BJ (cell line): ENCODE measurements at regions not wholly inside any gene's neighbourhood (a gene's known extent, or its start where the extent isn't known, plus 50 kb on each side); places are given as distances from the start of the nearest gene placed in this dataset.

Experiments
- CTCF ChIA-PET: fragments of 350-600 bp; formaldehyde crosslinking; extraction: SDS; loops from one replicate; lab custom pipeline; 2021; ENCODE audit warnings: antibody characterized with exemption, inconsistent platforms; lab: Yijun Ruan, JAX
- POLR2A ChIA-PET: fragments of 300-600 bp; sonication (Branson Sonifier 250); formaldehyde crosslinking; extraction: SDS; loops from one replicate; lab custom pipeline; 2021; ENCODE audit warnings: antibody characterized with exemption; lab: Charles Lee
- DNase-seq: peaks from one replicate; pipeline ENCODE4 v3.0.0-alpha.2; 2011; ENCODE audit warnings: low read depth
- H3K27me3 ChIP-seq: 2 replicates; pipeline ENCODE4 v1.6.0; 2011; ENCODE audit warnings: low read length; ENCODE audit not compliant: control insufficient read depth, insufficient read depth
- H3K36me3 ChIP-seq: 2 replicates; pipeline ENCODE4 v1.5.1; 2011; ENCODE audit warnings: low read length; ENCODE audit not compliant: control insufficient read depth, insufficient read depth
- H3K4me3 ChIP-seq: 2 replicates; pipeline ENCODE4 v1.5.1; 2011; ENCODE audit warnings: low read depth, mild to moderate bottlenecking, control low read depth, low read length
- TF ChIP-seq, protein P1 (sequence below): IDR thresholded peaks from 2 replicates; pipeline ENCODE4 v1.5.1; 2011; ENCODE audit warnings: low read depth, mild to moderate bottlenecking, control low read depth, inconsistent platforms, low read length, moderate library complexity; ENCODE audit not compliant: insufficient read depth

GRCh38 chr7:25779002-25779546 is 372.9 kb upstream of the NFE2L3 start:
- CTCF ChIA-PET, result no interaction called here
- H3K36me3 ChIP-seq, result no peaks in the 10 kb centered on the region
- no peak overlapping the region for H3K4me3 ChIP-seq
- TF ChIP-seq, protein P1, sequence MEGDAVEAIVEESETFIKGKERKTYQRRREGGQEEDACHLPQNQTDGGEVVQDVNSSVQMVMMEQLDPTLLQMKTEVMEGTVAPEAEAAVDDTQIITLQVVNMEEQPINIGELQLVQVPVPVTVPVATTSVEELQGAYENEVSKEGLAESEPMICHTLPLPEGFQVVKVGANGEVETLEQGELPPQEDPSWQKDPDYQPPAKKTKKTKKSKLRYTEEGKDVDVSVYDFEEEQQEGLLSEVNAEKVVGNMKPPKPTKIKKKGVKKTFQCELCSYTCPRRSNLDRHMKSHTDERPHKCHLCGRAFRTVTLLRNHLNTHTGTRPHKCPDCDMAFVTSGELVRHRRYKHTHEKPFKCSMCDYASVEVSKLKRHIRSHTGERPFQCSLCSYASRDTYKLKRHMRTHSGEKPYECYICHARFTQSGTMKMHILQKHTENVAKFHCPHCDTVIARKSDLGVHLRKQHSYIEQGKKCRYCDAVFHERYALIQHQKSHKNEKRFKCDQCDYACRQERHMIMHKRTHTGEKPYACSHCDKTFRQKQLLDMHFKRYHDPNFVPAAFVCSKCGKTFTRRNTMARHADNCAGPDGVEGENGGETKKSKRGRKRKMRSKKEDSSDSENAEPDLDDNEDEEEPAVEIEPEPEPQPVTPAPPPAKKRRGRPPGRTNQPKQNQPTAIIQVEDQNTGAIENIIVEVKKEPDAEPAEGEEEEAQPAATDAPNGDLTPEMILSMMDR, result no peak
- POLR2A ChIA-PET, result no interaction called here
- no peaks in the 10 kb centered on the region for H3K27me3 ChIP-seq
- DNase-seq, result no peak

DNA sequence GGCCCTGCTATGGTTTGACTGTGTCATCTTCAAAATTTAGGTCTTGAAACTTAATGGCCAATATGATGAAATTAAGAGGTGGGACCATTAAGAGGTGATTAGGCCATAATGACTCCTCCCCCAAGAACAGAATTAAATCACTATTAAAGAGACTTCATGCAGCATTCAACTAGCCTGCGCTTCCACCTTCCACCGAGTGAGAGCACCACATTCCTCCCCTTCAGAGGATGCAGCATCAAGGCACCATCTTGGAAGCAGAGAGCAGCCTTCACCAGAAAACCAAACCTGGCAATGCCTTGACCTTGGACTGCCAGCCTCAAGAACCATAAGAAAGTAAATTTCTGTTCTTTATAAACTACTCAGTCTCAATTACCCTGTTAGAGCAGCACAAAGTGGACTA is 371.1 kb upstream of the NFE2L3 start:
- DNase-seq, result no peak
- ChIA-PET CTCF (no interaction called here), POLR2A (no interaction called here)
- TF ChIP-seq, protein P1, result no peak
- Histone ChIP-seq H3K36me3 (no peaks in the 10 kb centered on the region), H3K27me3 (no peaks in the 10 kb centered on the region), H3K4me3 (no peak overlapping the region)

- Histone ChIP-seq H3K27me3 (no peaks in the 10 kb centered on the region), H3K36me3 (no peaks in the 10 kb centered on the region), H3K4me3 (no peak overlapping the region)
- DNase-seq, result no peak
- CTCF ChIA-PET, result no interaction called here
- POLR2A ChIA-PET, result no interaction called here
- TF ChIP-seq, protein P1, result no peak
Observed at GRCh38 chr7:25781704-25782103, 370.3 kb upstream of the NFE2L3 start.

GRCh38 chr7:25786936-25787335 is 365.1 kb upstream of the NFE2L3 start:
- no peak overlapping the region for H3K4me3 ChIP-seq
- TF ChIP-seq, protein P1, result no peak
- no peak for DNase-seq
- CTCF ChIA-PET, result interaction anchor here (0.7 kb wide), 2 partner anchors 61 to 66 kb away, joined by 3 read pairs; no protein-coding TSS in a partner anchor
- H3K27me3 ChIP-seq, result no peaks in the 10 kb centered on the region
- POLR2A ChIA-PET, result no interaction called here
- no peaks in the 10 kb centered on the region for H3K36me3 ChIP-seq

GRCh38 chr7:25787336-25787735 is 364.7 kb upstream of the NFE2L3 start:
- POLR2A ChIA-PET, result no interaction called here
- CTCF ChIA-PET, result no interaction called here
- TF ChIP-seq, protein P1, result no peak
- no peak for DNase-seq
- Histone ChIP-seq H3K27me3 (no peaks in the 10 kb centered on the region), H3K4me3 (no peak overlapping the region), H3K36me3 (no peaks in the 10 kb centered on the region)
